AG10803 (cell line): ENCODE measurements at regions not wholly inside any gene's neighbourhood (a gene's known extent, or its start where the extent isn't known, plus 50 kb on each side); places are given as distances from the start of the nearest gene placed in this dataset.

ENCODE experiments used
- DNase-seq: peaks from one replicate; pipeline ENCODE4 v3.0.0; 2010; ENCODE audit warnings: low read depth
- H3K4me3 ChIP-seq: 2 replicates; pipeline ENCODE4 v1.5.1; 2011; ENCODE audit warnings: mild to moderate bottlenecking, low read length, control low read depth
- CTCF ChIP-seq: conservative IDR thresholded peaks from 2 replicates; pipeline ENCODE4 v1.5.1; 2011; ENCODE audit warnings: mild to moderate bottlenecking, low read length, control low read depth, inconsistent platforms

GRCh38 chr6:12410946-12411345, 120.8 kb downstream of the EDN1 start:
- TF ChIP-seq CTCF, result no peak
- no peak for DNase-seq

GRCh38 chr6:12414096-12414675, 124.0 kb downstream of the EDN1 start:
- no peak overlapping the region for H3K4me3 ChIP-seq
- TF ChIP-seq CTCF, result no peak
- peak; percentile 22 for DNase-seq

More at GRCh38 chr6:12410946-12411345, 120.8 kb downstream of the EDN1 start:
- no peak overlapping the region for H3K4me3 ChIP-seq

GRCh38 chr6:12415980-12416598, 125.9 kb downstream of the EDN1 start:
- no peak overlapping the region for H3K4me3 ChIP-seq
- TF ChIP-seq CTCF, result no peak
- no peak for DNase-seq

GRCh38 chr6:12417191-12417590, 127.0 kb downstream of the EDN1 start:
- DNase-seq, result no peak
- no peak for TF ChIP-seq CTCF
- no peak overlapping the region for H3K4me3 ChIP-seq

- no peak overlapping the region for H3K4me3 ChIP-seq
- TF ChIP-seq CTCF, result no peak
- no peak for DNase-seq
These were observed 128.8 kb downstream of the EDN1 start for GRCh38 chr6:12418946-12419345.

GRCh38 chr6:12419631-12420272, 129.6 kb downstream of the EDN1 start:
- no peak overlapping the region for H3K4me3 ChIP-seq
- no peak for TF ChIP-seq CTCF
- DNase-seq, result no peak

- DNase-seq, result peak; percentile 54
- no peak for TF ChIP-seq CTCF
These were observed 130.5 kb downstream of the EDN1 start for GRCh38 chr6:12420626-12421025.

More at GRCh38 chr6:12420626-12421025, 130.5 kb downstream of the EDN1 start:
- H3K4me3 ChIP-seq, result no peak overlapping the region
